Suprapubic skin (tissue), 4 donors: ENCODE measurements at regions not wholly inside any gene's neighbourhood (a gene's known extent, or its start where the extent isn't known, plus 50 kb on each side); places are given as distances from the start of the nearest gene placed in this dataset.

ENCODE experiments used
- DNase-seq, 2 donors: peaks; one replicate each; pipeline ENCODE4 v3.0.0-alpha.2; 2019; ENCODE audit warnings: low spot score in 2 of 2
- H3K27ac ChIP-seq: fragments of 200-600 bp; sonication (generic); one replicate; pipeline ENCODE4 v1.5.1; 2019
- H3K27me3 ChIP-seq: fragments of 200-600 bp; sonication (generic); one replicate; pipeline ENCODE4 v1.5.1; 2019
- H3K36me3 ChIP-seq: fragments of 200-600 bp; sonication (generic); one replicate; pipeline ENCODE4 v1.5.1; 2019
- H3K4me1 ChIP-seq: fragments of 200-600 bp; sonication (generic); one replicate; pipeline ENCODE4 v1.5.1; 2019
- H3K4me3 ChIP-seq: fragments of 200-600 bp; sonication (generic); one replicate; pipeline ENCODE4 v1.5.1; 2019; ENCODE audit warnings: mild to moderate bottlenecking
- H3K9me3 ChIP-seq: fragments of 200-600 bp; sonication (generic); one replicate; pipeline ENCODE4 v1.5.1; 2019
- CTCF ChIP-seq, 2 donors: fragments of 200-600 bp in 1 of 2; fragments of 450-650 bp in 1 of 2; sonication (generic) in 1 of 2; IDR thresholded peaks; one replicate each; pipeline ENCODE4 v1.5.1; 2016 to 2019; ENCODE audit warnings: antibody characterized with exemption in 2 of 2, mild to moderate bottlenecking in 1 of 2, moderate library complexity in 1 of 2
- EP300 ChIP-seq: sonication (generic); formaldehyde crosslinking; IDR thresholded peaks from one replicate; pipeline ENCODE4 v1.6.1; 2017; ENCODE audit warnings: antibody characterized with exemption
- POLR2A ChIP-seq, 2 donors: fragments of 450-650 bp; IDR thresholded peaks; one replicate each; pipeline ENCODE4 v1.6.1; 2017; ENCODE audit warnings: antibody characterized with exemption in 2 of 2, mild to moderate bottlenecking in 2 of 2, moderate library complexity in 2 of 2
- POLR2AphosphoS5 ChIP-seq, 3 donors: sonication (generic); formaldehyde crosslinking; IDR thresholded peaks; one replicate each; pipeline ENCODE4 v1.6.1; 2017; ENCODE audit warnings: antibody characterized with exemption in 3 of 3
- WGBS: methylation state at CpG from one replicate; pipeline ENCODE4 v1.1.5; 2018; 5-methylcytosine and 5-hydroxymethylcytosine counted together

- Histone ChIP-seq H3K9me3 (no peaks in the 10 kb centered on the region), H3K27ac (no peak overlapping the region), H3K4me1 (no peaks in the 10 kb centered on the region), H3K36me3 (no peaks in the 10 kb centered on the region), H3K4me3 (no peak overlapping the region), H3K27me3 (no peaks in the 10 kb centered on the region)
- no peak for DNase-seq
- TF ChIP-seq POLR2AphosphoS5 (IDR thresholded peaks at IDR 0.05), result no peak
- no peak for TF ChIP-seq EP300
- TF ChIP-seq CTCF (IDR thresholded peaks at IDR 0.05), result no peak
- no peak for TF ChIP-seq POLR2A (IDR thresholded peaks at IDR 0.05)
Observed at GRCh38 chr4:18180892-18181291, 159.3 kb upstream of the LCORL start.

DNA sequence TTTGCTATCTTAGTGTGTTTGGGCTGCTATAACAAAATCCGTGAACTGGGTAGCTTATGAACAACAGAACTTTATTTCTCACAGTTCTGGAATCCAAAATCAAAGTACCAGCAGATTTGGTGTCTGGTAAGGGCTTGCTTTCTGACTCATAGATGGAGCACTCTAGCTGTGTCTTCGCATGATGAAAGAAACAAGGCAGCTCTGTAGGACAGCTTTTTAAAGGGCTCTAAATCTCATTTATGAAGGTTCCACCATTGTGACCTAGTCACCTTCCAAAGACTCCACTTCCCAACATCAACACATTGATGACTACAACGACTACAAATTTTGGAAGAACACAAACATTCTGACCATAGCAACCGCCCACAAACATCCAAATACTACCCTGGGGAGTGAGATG is 158.6 kb upstream of the LCORL start:
- TF ChIP-seq EP300 (no peak), CTCF (IDR thresholded peaks at IDR 0.05) (no peak), POLR2AphosphoS5 (IDR thresholded peaks at IDR 0.05) (no peak), POLR2A (IDR thresholded peaks at IDR 0.05) (no peak)
- H3K36me3 ChIP-seq, result no peaks in the 10 kb centered on the region
- H3K4me1 ChIP-seq, result no peaks in the 10 kb centered on the region
- DNase-seq, result no peak
- H3K9me3 ChIP-seq, result no peaks in the 10 kb centered on the region
- WGBS, result 74% methylated on average over 4 of the region's 4 CpGs
- H3K27ac ChIP-seq, result no peak overlapping the region
- H3K27me3 ChIP-seq, result no peaks in the 10 kb centered on the region
- H3K4me3 ChIP-seq, result no peak overlapping the region

- DNase-seq, result no peak
- H3K4me3 ChIP-seq, result no peak overlapping the region
- H3K9me3 ChIP-seq, result no peaks in the 10 kb centered on the region
- TF ChIP-seq POLR2A (IDR thresholded peaks at IDR 0.05) (no peak), CTCF (IDR thresholded peaks at IDR 0.05) (no peak), EP300 (no peak), POLR2AphosphoS5 (IDR thresholded peaks at IDR 0.05) (no peak)
- H3K4me1 ChIP-seq, result no peaks in the 10 kb centered on the region
- H3K27ac ChIP-seq, result no peak overlapping the region
- no peaks in the 10 kb centered on the region for H3K27me3 ChIP-seq
- 76% methylated on average over 2 of the region's 2 CpGs for WGBS
- H3K36me3 ChIP-seq, result no peaks in the 10 kb centered on the region
Observed at GRCh38 chr4:18171896-18172295, 150.3 kb upstream of the LCORL start.

DNA sequence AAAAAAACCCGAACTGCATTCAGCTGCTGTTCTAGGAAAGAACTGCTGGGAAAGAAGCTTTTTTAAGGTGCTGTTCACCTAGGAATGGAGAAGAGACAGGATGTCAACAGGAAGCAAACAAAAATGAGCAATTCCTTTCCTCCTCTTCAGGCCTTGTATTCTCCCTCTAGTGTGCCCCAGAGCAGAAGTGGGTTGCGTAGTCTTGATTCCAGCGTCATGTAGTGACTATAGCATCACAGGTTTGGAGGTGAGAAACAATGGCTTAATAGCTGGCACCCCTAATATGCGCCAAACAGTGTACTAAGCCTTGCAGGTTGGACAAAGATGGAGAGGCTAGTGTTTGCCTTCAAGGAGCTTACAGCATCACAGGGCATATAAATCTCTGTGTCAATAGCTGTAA is 146.3 kb upstream of the LCORL start:
- no peak for TF ChIP-seq CTCF (IDR thresholded peaks at IDR 0.05)
- Histone ChIP-seq H3K36me3 (no peaks in the 10 kb centered on the region), H3K4me1 (no peaks in the 10 kb centered on the region), H3K27ac (no peak overlapping the region), H3K27me3 (no peaks in the 10 kb centered on the region), H3K4me3 (no peak overlapping the region), H3K9me3 (no peaks in the 10 kb centered on the region)
- no peak for DNase-seq
- WGBS, result 83% methylated on average over 4 of the region's 4 CpGs

DNA sequence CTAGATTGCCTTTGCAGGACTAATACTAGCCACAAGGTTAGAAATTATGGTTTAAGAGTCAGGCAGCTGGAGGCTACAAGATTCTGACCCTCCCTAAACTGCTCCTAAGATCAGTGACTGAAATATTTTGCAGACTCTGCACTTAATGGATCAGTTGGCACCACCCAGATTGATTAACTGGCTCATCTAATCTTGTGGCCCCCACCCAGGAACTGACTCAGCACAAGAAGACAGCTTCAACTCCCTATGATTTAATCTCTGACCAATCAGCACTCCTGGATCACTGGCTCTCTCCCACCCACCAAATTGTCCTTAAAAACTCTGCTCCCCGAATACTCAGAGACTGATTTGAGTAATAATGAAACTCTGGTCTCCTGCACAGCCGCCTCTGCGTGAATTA is 145.4 kb upstream of the LCORL start:
- no peaks in the 10 kb centered on the region for H3K27me3 ChIP-seq
- no peaks in the 10 kb centered on the region for H3K4me1 ChIP-seq
- no peaks in the 10 kb centered on the region for H3K36me3 ChIP-seq
- no peaks in the 10 kb centered on the region for H3K9me3 ChIP-seq
- 83% methylated on average over 3 of the region's 3 CpGs for WGBS
- TF ChIP-seq CTCF (IDR thresholded peaks at IDR 0.05), result no peak
- no peak for TF ChIP-seq POLR2AphosphoS5 (IDR thresholded peaks at IDR 0.05)
- no peak for TF ChIP-seq EP300
- no peak for TF ChIP-seq POLR2A (IDR thresholded peaks at IDR 0.05)
- H3K4me3 ChIP-seq, result no peak overlapping the region
- H3K27ac ChIP-seq, result no peak overlapping the region
- no peak for DNase-seq
